ENCODE measurements at regions not wholly inside any gene's neighbourhood (a gene's known extent, or its start where the extent isn't known, plus 50 kb on each side); places are given as distances from the start of the nearest gene placed in this dataset.
A peak's percentile ranks its signal among the peaks of the same experiment; 100 is the strongest.

GRCh38 chr9:96040591-96041461 is 165.3 kb downstream of the ERCC6L2 start:
- Histone ChIP-seq H3K4me3 (ENCODE audit: low read length) (no peak overlapping the region), H3K4me1 (ENCODE audit: control insufficient read depth, insufficient read depth, low read length) (peaks cover 7% of the 10 kb centered on the region), H3K9me3 (replicated peaks; ENCODE audit: control insufficient read depth, low read depth, low read length) (peaks cover 11% of the 10 kb centered on the region), H3K27me3 (ENCODE audit: control insufficient read depth, insufficient read depth, low read length) (no peaks in the 10 kb centered on the region), H3K27ac (ENCODE audit: low read length) (no peak overlapping the region), H3K36me3 (ENCODE audit: control insufficient read depth, insufficient read depth, low read length) (no peaks in the 10 kb centered on the region)
- WGBS (ENCODE audit: insufficient coverage), result 56% methylated on average over 11 of the region's 21 CpGs
- no peak for DNase-seq

- 92% methylated on average over 5 of the region's 6 CpGs for WGBS (ENCODE audit: insufficient coverage)
- Histone ChIP-seq H3K4me1 (ENCODE audit: control insufficient read depth, insufficient read depth, low read length) (peaks cover 7% of the 10 kb centered on the region), H3K4me3 (ENCODE audit: low read length) (no peak overlapping the region), H3K36me3 (ENCODE audit: control insufficient read depth, insufficient read depth, low read length) (no peaks in the 10 kb centered on the region), H3K27me3 (ENCODE audit: control insufficient read depth, insufficient read depth, low read length) (no peaks in the 10 kb centered on the region), H3K27ac (ENCODE audit: low read length) (no peak overlapping the region), H3K9me3 (replicated peaks; ENCODE audit: control insufficient read depth, low read depth, low read length) (peaks cover 18% of the 10 kb centered on the region)
- DNase-seq, result no peak
These were observed 163.4 kb downstream of the ERCC6L2 start for GRCh38 chr9:96038914-96039313.

- H3K4me1 ChIP-seq (ENCODE audit: control insufficient read depth, insufficient read depth, low read length), result peaks cover 7% of the 10 kb centered on the region
- 93% methylated on average over 7 of the region's 7 CpGs for WGBS (ENCODE audit: insufficient coverage)
- H3K36me3 ChIP-seq (ENCODE audit: control insufficient read depth, insufficient read depth, low read length), result no peaks in the 10 kb centered on the region
These were observed 162.8 kb downstream of the ERCC6L2 start for GRCh38 chr9:96038271-96038670.

GRCh38 chr9:96034553-96035122 is 159.1 kb downstream of the ERCC6L2 start:
- peaks cover 8% of the 10 kb centered on the region for H3K4me1 ChIP-seq (ENCODE audit: control insufficient read depth, insufficient read depth, low read length)
- peaks cover 18% of the 10 kb centered on the region for H3K9me3 ChIP-seq (replicated peaks; ENCODE audit: control insufficient read depth, low read depth, low read length)
- 77% methylated on average over 4 of the region's 5 CpGs for WGBS (ENCODE audit: insufficient coverage)
- no peak for DNase-seq
- no peaks in the 10 kb centered on the region for H3K36me3 ChIP-seq (ENCODE audit: control insufficient read depth, insufficient read depth, low read length)
- H3K27me3 ChIP-seq (ENCODE audit: control insufficient read depth, insufficient read depth, low read length), result no peaks in the 10 kb centered on the region
- H3K4me3 ChIP-seq (ENCODE audit: low read length), result no peak overlapping the region
- no peak overlapping the region for H3K27ac ChIP-seq (ENCODE audit: low read length)

More at GRCh38 chr9:96038271-96038670, 162.8 kb downstream of the ERCC6L2 start:
- peaks cover 18% of the 10 kb centered on the region for H3K9me3 ChIP-seq (replicated peaks; ENCODE audit: control insufficient read depth, low read depth, low read length)
- H3K4me3 ChIP-seq (ENCODE audit: low read length), result no peak overlapping the region
- no peaks in the 10 kb centered on the region for H3K27me3 ChIP-seq (ENCODE audit: control insufficient read depth, insufficient read depth, low read length)
- DNase-seq, result no peak
- no peak overlapping the region for H3K27ac ChIP-seq (ENCODE audit: low read length)

GRCh38 chr9:96033896-96034295 is 158.4 kb downstream of the ERCC6L2 start:
- Histone ChIP-seq H3K9me3 (replicated peaks; ENCODE audit: control insufficient read depth, low read depth, low read length) (peaks cover 15% of the 10 kb centered on the region), H3K4me1 (ENCODE audit: control insufficient read depth, insufficient read depth, low read length) (peaks cover 8% of the 10 kb centered on the region), H3K4me3 (ENCODE audit: low read length) (no peak overlapping the region), H3K27me3 (ENCODE audit: control insufficient read depth, insufficient read depth, low read length) (no peaks in the 10 kb centered on the region), H3K27ac (ENCODE audit: low read length) (no peak overlapping the region), H3K36me3 (ENCODE audit: control insufficient read depth, insufficient read depth, low read length) (no peaks in the 10 kb centered on the region)
- WGBS (ENCODE audit: insufficient coverage), result 66% methylated on average over 9 of the region's 10 CpGs
- peak; percentile 30 for DNase-seq

GRCh38 chr9:96031916-96032534 is 156.5 kb downstream of the ERCC6L2 start:
- 90% methylated on average over 15 of the region's 15 CpGs for WGBS (ENCODE audit: insufficient coverage)
- no peaks in the 10 kb centered on the region for H3K36me3 ChIP-seq (ENCODE audit: control insufficient read depth, insufficient read depth, low read length)
- H3K27ac ChIP-seq (ENCODE audit: low read length), result no peak overlapping the region
- peaks cover 9% of the 10 kb centered on the region for H3K9me3 ChIP-seq (replicated peaks; ENCODE audit: control insufficient read depth, low read depth, low read length)
- peaks cover 9% of the 10 kb centered on the region for H3K27me3 ChIP-seq (ENCODE audit: control insufficient read depth, insufficient read depth, low read length)
- peaks cover 16% of the 10 kb centered on the region for H3K4me1 ChIP-seq (ENCODE audit: control insufficient read depth, insufficient read depth, low read length)
- no peak overlapping the region for H3K4me3 ChIP-seq (ENCODE audit: low read length)
- DNase-seq, result no peak

GRCh38 chr9:96031366-96031824 is 155.9 kb downstream of the ERCC6L2 start:
- Histone ChIP-seq H3K36me3 (ENCODE audit: control insufficient read depth, insufficient read depth, low read length) (no peaks in the 10 kb centered on the region), H3K9me3 (replicated peaks; ENCODE audit: control insufficient read depth, low read depth, low read length) (peaks cover 9% of the 10 kb centered on the region), H3K27ac (ENCODE audit: low read length) (peak overlapping the region; percentile 10), H3K4me3 (ENCODE audit: low read length) (no peak overlapping the region), H3K4me1 (ENCODE audit: control insufficient read depth, insufficient read depth, low read length) (peaks cover 22% of the 10 kb centered on the region), H3K27me3 (ENCODE audit: control insufficient read depth, insufficient read depth, low read length) (peaks cover 16% of the 10 kb centered on the region)
- peak; percentile 81 for DNase-seq
- 43% methylated on average over 4 of the region's 6 CpGs for WGBS (ENCODE audit: insufficient coverage)

GRCh38 chr9:96029722-96030530 is 154.4 kb downstream of the ERCC6L2 start:
- Histone ChIP-seq H3K27ac (ENCODE audit: low read length) (no peak overlapping the region), H3K4me3 (ENCODE audit: low read length) (no peak overlapping the region), H3K36me3 (ENCODE audit: control insufficient read depth, insufficient read depth, low read length) (no peaks in the 10 kb centered on the region), H3K9me3 (replicated peaks; ENCODE audit: control insufficient read depth, low read depth, low read length) (no peaks in the 10 kb centered on the region), H3K4me1 (ENCODE audit: control insufficient read depth, insufficient read depth, low read length) (peaks cover 27% of the 10 kb centered on the region), H3K27me3 (ENCODE audit: control insufficient read depth, insufficient read depth, low read length) (peaks cover 28% of the 10 kb centered on the region)
- WGBS (ENCODE audit: insufficient coverage), result 88% methylated on average over 13 of the region's 19 CpGs
- DNase-seq, result no peak

GRCh38 chr9:96027251-96028131 is 152.0 kb downstream of the ERCC6L2 start:
- DNase-seq, result peak; percentile 39
- Histone ChIP-seq H3K4me3 (ENCODE audit: low read length) (peak overlapping the region; percentile 25), H3K36me3 (ENCODE audit: control insufficient read depth, insufficient read depth, low read length) (no peaks in the 10 kb centered on the region), H3K27ac (ENCODE audit: low read length) (peak overlapping the region; percentile 7), H3K9me3 (replicated peaks; ENCODE audit: control insufficient read depth, low read depth, low read length) (no peaks in the 10 kb centered on the region), H3K27me3 (ENCODE audit: control insufficient read depth, insufficient read depth, low read length) (peaks cover 50% of the 10 kb centered on the region), H3K4me1 (ENCODE audit: control insufficient read depth, insufficient read depth, low read length) (peaks cover 29% of the 10 kb centered on the region)
- WGBS (ENCODE audit: insufficient coverage), result 5% methylated on average over 71 of the region's 72 CpGs
